ENCODE measurements at regions not wholly inside any gene's neighbourhood (a gene's known extent, or its start where the extent isn't known, plus 50 kb on each side); places are given as distances from the start of the nearest gene placed in this dataset.

DNA sequence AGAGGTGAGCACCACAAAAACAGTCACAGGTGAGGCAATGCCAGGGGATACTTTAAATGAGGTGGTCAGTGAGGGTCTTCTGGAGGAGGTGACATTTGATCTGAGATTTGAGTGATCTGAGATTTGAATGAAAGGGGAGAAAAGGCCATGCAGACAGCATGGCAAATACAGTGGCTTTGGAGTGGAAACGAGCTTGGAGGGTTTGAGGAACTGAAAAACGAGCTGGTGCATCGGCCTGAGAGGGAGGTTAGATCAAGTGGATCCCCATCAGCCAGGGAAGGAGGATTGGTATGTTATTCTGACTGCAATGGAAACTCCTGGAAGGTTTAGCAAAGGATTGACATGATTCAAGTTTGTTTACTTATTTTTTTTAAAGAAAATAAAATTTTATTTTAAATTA, 245.1 kb downstream of the KCNS3 start:
- Histone ChIP-seq H2AK5ac (ENCODE audit: low read depth, low read length) (no peak overlapping the region), H2BK20ac (ENCODE audit: low read length) (no peak overlapping the region), H3K4me2 (ENCODE audit: insufficient read depth in 1 of 2, low read depth in 2 of 2, low read length in 2 of 2) (no peak overlapping the region), H3K27me3 (replicated peaks in 1 of 4; ENCODE audit: control insufficient read depth in 3 of 4, extremely low read depth in 1 of 4, insufficient read depth in 3 of 4, low read length in 3 of 4) (no peaks in the 10 kb centered on the region), H3K4me1 (replicated peaks in 1 of 4; ENCODE audit: control insufficient read depth in 3 of 4, insufficient read depth in 4 of 4, low read length in 3 of 4) (no peaks in the 10 kb centered on the region), H3K27ac (ENCODE audit: low read depth, low read length) (no peak overlapping the region), H4K20me1 (replicated peaks in 1 of 2; ENCODE audit: control insufficient read depth in 1 of 2, insufficient read depth in 2 of 2, low read length in 2 of 2) (no peaks in the 10 kb centered on the region), H4K91ac (replicated peaks; ENCODE audit: insufficient read length, low read length) (no peak overlapping the region), H3K36me3 (ENCODE audit: control insufficient read depth in 2 of 4, insufficient read depth in 4 of 4, low read length in 3 of 4) (no peaks in the 10 kb centered on the region), H3K14ac (ENCODE audit: insufficient read length) (no peak overlapping the region), H3K4me3 (ENCODE audit: extremely low read depth in 1 of 4, insufficient read depth in 2 of 4, low read depth in 3 of 4, low read length in 4 of 4) (no peak overlapping the region), H3K18ac (ENCODE audit: extremely low read depth, low read length) (no peak overlapping the region), H4K8ac (ENCODE audit: extremely low read depth, insufficient read depth, low read length) (no peak overlapping the region), H3K56ac (replicated peaks; ENCODE audit: insufficient read length, low read depth, low read length) (no peak overlapping the region), H3K9me3 (ENCODE audit: insufficient read depth in 2 of 2, low read depth in 1 of 2, low read length in 1 of 2) (no peaks in the 10 kb centered on the region), H2AFZ (ENCODE audit: low read length) (no peak overlapping the region), H3K9ac (replicated peaks in 1 of 4; ENCODE audit: extremely low read depth in 1 of 4, low read depth in 3 of 4, low read length in 3 of 4) (no peak overlapping the region), H4K5ac (ENCODE audit: insufficient read length, low read depth, low read length) (no peak overlapping the region), H3K79me1 (ENCODE audit: low read depth, low read length) (no peaks in the 10 kb centered on the region), H2BK120ac (replicated peaks; ENCODE audit: low read depth, low read length) (no peak overlapping the region), H3K23me2 (ENCODE audit: low read depth, low read length) (no peaks in the 10 kb centered on the region; the same call in 1 of the 2 replicates), H3K23ac (ENCODE audit: insufficient read length) (no peak overlapping the region), H2BK12ac (ENCODE audit: low read depth, low read length) (no peak overlapping the region), H2BK5ac (ENCODE audit: low read depth, low read length) (no peak overlapping the region), H2BK15ac (ENCODE audit: low read length) (no peak overlapping the region), H3K79me2 (ENCODE audit: control insufficient read depth in 1 of 2, insufficient read depth in 2 of 2, low read length in 2 of 2) (no peaks in the 10 kb centered on the region), H3K4ac (replicated peaks; ENCODE audit: insufficient read length, low read depth, low read length) (no peak overlapping the region)
- 77% methylated on average over 3 of the region's 3 CpGs; no CpG with 5 or more reads in 1 of the 2 experiments for WGBS, 2 experiments (ENCODE audit: extremely low coverage in 1 of 2, insufficient coverage in 1 of 2, insufficient read length in 1 of 2, insufficient replicate concordance in 2 of 2, low coverage in 1 of 2, low lambda C conversion rate in 2 of 2, missing lambda C conversion rate in 1 of 2)
- CTCF ChIA-PET (ENCODE audit: partially characterized antibody): interaction anchor here (0.6 kb wide), 1 partner anchor 27 kb away, joined by 3 read pairs; no protein-coding TSS in a partner anchor
- FAIRE-seq (no peak), DNase-seq (ENCODE audit: low read depth in 1 of 2, low spot score in 2 of 2) (no peak)
- POLR2A ChIA-PET (ENCODE audit: partially characterized antibody): no interaction called here
- TF ChIP-seq NANOG (IDR thresholded peaks at IDR 0.05; ENCODE audit: insufficient read depth, low read depth, low read length, poor library complexity, severe bottlenecking): no peak
- no peak for TF ChIP-seq POLR2A (IDR thresholded peaks at IDR 0.05; ENCODE audit: control extremely low read depth in 1 of 2, low read depth in 2 of 2, low read length in 2 of 2)
- no peak for TF ChIP-seq KDM4A (IDR thresholded peaks at IDR 0.05; ENCODE audit: low read depth, low read length, severe bottlenecking)
- TF ChIP-seq EGR1 (IDR thresholded peaks at IDR 0.05; ENCODE audit: borderline replicate concordance, low read depth, low read length): no peak
- TF ChIP-seq ATF3 (IDR thresholded peaks at IDR 0.05; ENCODE audit: insufficient read depth, low read depth, low read length): no peak
- TF ChIP-seq EZH2 (IDR thresholded peaks at IDR 0.05; ENCODE audit: low read depth, low read length, severe bottlenecking): no peak
- TF ChIP-seq POU5F1 (IDR thresholded peaks at IDR 0.05; ENCODE audit: low read depth, low read length): no peak
- TF ChIP-seq SP2 (IDR thresholded peaks at IDR 0.05; ENCODE audit: low read length): no peak
